HCT116 (cell line): ENCODE measurements at regions not wholly inside any gene's neighbourhood (a gene's known extent, or its start where the extent isn't known, plus 50 kb on each side); places are given as distances from the start of the nearest gene placed in this dataset.

ENCODE experiments used
- ATAC-seq: fragments of 200-7000 bp; cut with Tn5 transposase; 2 replicates; pipeline ENCODE4 v1.9.1; 2020; ENCODE audit warnings: mild to moderate bottlenecking, moderate library complexity
- BruUV-seq: library from RNA; stranded (reverse); fragments of 400-500 nt; replicated peaks from 2 replicates; lab custom pipeline; 2021; lab: Mats Ljungman, UMichigan
- CTCF ChIA-PET: fragments of 300-600 bp; sonication (Branson Sonifier 250); formaldehyde crosslinking; loops from one replicate; lab custom pipeline; 2021; ENCODE audit warnings: antibody characterized with exemption; lab: Charles Lee
- POLR2A ChIA-PET: fragments of 300-600, 350-600 bp; sonication (Branson Sonifier 250); formaldehyde crosslinking; loops from one replicate; lab custom pipeline; 2021; ENCODE audit warnings: antibody characterized with exemption; lab: Charles Lee
- RAD21 ChIA-PET, 2 experiments: fragments of 300-600 bp; sonication (Branson Sonifier 250); formaldehyde crosslinking; loops; one replicate each; lab custom pipeline; 2023; ENCODE audit warnings: low total read pairs in 2 of 2; ENCODE audit not compliant: uncharacterized antibody in 2 of 2, unreplicated experiment in 2 of 2, low non-redundant PET in 1 of 2; lab: Charles Lee
- DNase-seq: peaks from one replicate; pipeline ENCODE4 v3.0.0-alpha.2; 2010; ENCODE audit warnings: low read depth, low spot score
- H2AFZ ChIP-seq: fragments of 200-600 bp; shearing (Covaris generic), sonication (generic); 2 replicates; pipeline ENCODE4 v1.6.1; 2017; ENCODE audit warnings: low read depth, mixed run types, mixed read lengths, antibody characterized with exemption, low read length; ENCODE audit not compliant: poor library complexity, severe bottlenecking
- H3K27ac ChIP-seq: 2 replicates; pipeline ENCODE4 v1.5.1; 2012; ENCODE audit warnings: low read depth, low read length
- H3K27me3 ChIP-seq: fragments of 200-600 bp; sonication (generic); 2 replicates; pipeline ENCODE4 v1.6.1; 2016; ENCODE audit warnings: mixed run types, low read length, mixed read lengths; ENCODE audit not compliant: insufficient read depth
- H3K36me3 ChIP-seq, 2 experiments: fragments of 200-500 bp in 1 of 2; fragments of 200-600 bp in 1 of 2; sonication (Bioruptor generic) in 1 of 2; sonication (generic) in 1 of 2; 2 replicates each; pipeline versions ENCODE4 v1.5.1 to v1.6.1; 2014 to 2016; ENCODE audit warnings: low read length in 2 of 2, inconsistent platforms in 1 of 2, mixed read lengths in 1 of 2, mixed run types in 1 of 2; ENCODE audit not compliant: insufficient read depth in 2 of 2, control insufficient read depth in 1 of 2
- H3K4me1 ChIP-seq, 2 experiments: fragments of 200-600 bp in 1 of 2; sonication (generic) in 1 of 2; 2 replicates each; pipeline versions ENCODE4 v1.5.1 to v1.6.1; 2012 to 2017; ENCODE audit warnings: low read length in 2 of 2, inconsistent platforms in 1 of 2, mild to moderate bottlenecking in 1 of 2, mixed read lengths in 1 of 2, mixed run types in 1 of 2, moderate library complexity in 1 of 2; ENCODE audit not compliant: insufficient read depth in 2 of 2, control insufficient read depth in 1 of 2
- H3K4me2 ChIP-seq: fragments of 200-600 bp; sonication (generic); 2 replicates; pipeline ENCODE4 v1.6.1; 2017; ENCODE audit warnings: mixed run types, low read length, mixed read lengths
- H3K4me3 ChIP-seq, 2 experiments: fragments of 200-600 bp in 1 of 2; sonication (generic) in 1 of 2; replicated peaks in 1 of 2; 2 replicates each; pipeline ENCODE4 v1.5.1; 2011 to 2016; ENCODE audit warnings: low read length in 2 of 2, control low read depth in 1 of 2, low read depth in 1 of 2, mild to moderate bottlenecking in 1 of 2, mixed read lengths in 1 of 2, mixed run types in 1 of 2
- H3K79me2 ChIP-seq: fragments of 200-600 bp; sonication (generic); 2 replicates; pipeline ENCODE4 v1.6.1; 2017; ENCODE audit warnings: mild to moderate bottlenecking, mixed run types, low read length, moderate library complexity, mixed read lengths; ENCODE audit not compliant: insufficient read depth
- H3K9ac ChIP-seq: fragments of 200-600 bp; sonication (generic); 2 replicates; pipeline ENCODE4 v1.6.1; 2016; ENCODE audit warnings: low read length, mixed read lengths
- H3K9me2 ChIP-seq: fragments of 200-600 bp; sonication (generic), shearing (Covaris generic); 2 replicates; pipeline ENCODE4 v1.6.1; 2017; ENCODE audit warnings: mixed run types, mild to moderate bottlenecking, moderate library complexity; ENCODE audit not compliant: insufficient read depth
- H3K9me3 ChIP-seq, 2 experiments: fragments of 200-500 bp in 1 of 2; fragments of 200-600 bp in 1 of 2; sonication (Bioruptor generic) in 1 of 2; sonication (generic) in 1 of 2; 2 replicates each; pipeline ENCODE4 v1.6.1; 2014 to 2017; ENCODE audit warnings: low read length in 2 of 2, mixed read lengths in 2 of 2, inconsistent platforms in 1 of 2, low read depth in 1 of 2, mild to moderate bottlenecking in 1 of 2, mixed run types in 1 of 2, moderate library complexity in 1 of 2; ENCODE audit not compliant: control insufficient read depth in 1 of 2, insufficient read depth in 1 of 2
- H4K20me1 ChIP-seq: fragments of 200-600 bp; sonication (generic), shearing (Covaris generic); 2 replicates; pipeline ENCODE4 v1.6.1; 2017; ENCODE audit warnings: mixed run types, mild to moderate bottlenecking, moderate library complexity; ENCODE audit not compliant: insufficient read depth
- CBX3 ChIP-seq: IDR thresholded peaks from 2 replicates; pipeline ENCODE4 v1.6.1; 2012; ENCODE audit warnings: low read depth
- CEBPB ChIP-seq: IDR thresholded peaks from 2 replicates; pipeline ENCODE4 v1.6.1; 2012; ENCODE audit warnings: low read depth
- CTCF ChIP-seq, 3 experiments: fragments of 200-600 bp in 1 of 3; sonication (generic) in 1 of 3; IDR thresholded peaks in 2 of 3; conservative IDR thresholded peaks in 1 of 3; 2 replicates each; pipeline ENCODE4 v1.5.1; 2012 to 2017; ENCODE audit warnings: low read depth in 2 of 3, low read length in 2 of 3, antibody characterized with exemption in 1 of 3, borderline replicate concordance in 1 of 3, control low read depth in 1 of 3, mild to moderate bottlenecking in 1 of 3, mixed read lengths in 1 of 3, mixed run types in 1 of 3, moderate library complexity in 1 of 3; ENCODE audit not compliant: insufficient read depth in 1 of 3
- ELF1 ChIP-seq: IDR thresholded peaks from 2 replicates; pipeline ENCODE4 v1.6.1; 2012; ENCODE audit warnings: low read depth, borderline replicate concordance
- EZH2 ChIP-seq: fragments of 200-600 bp; sonication (generic); IDR thresholded peaks from 2 replicates; pipeline ENCODE4 v1.6.1; 2017; ENCODE audit warnings: antibody characterized with exemption, mixed run types
- EZH2phosphoT487 ChIP-seq: fragments of 200-600 bp; IDR thresholded peaks from 2 replicates; pipeline ENCODE4 v1.6.1; 2018; ENCODE audit warnings: antibody characterized with exemption, borderline replicate concordance
- FOSL1 ChIP-seq: IDR thresholded peaks from 2 replicates; pipeline ENCODE4 v1.6.1; 2012; ENCODE audit warnings: low read depth
- JUND ChIP-seq: IDR thresholded peaks from 2 replicates; pipeline ENCODE4 v1.6.1; 2012
- MAX ChIP-seq: IDR thresholded peaks from 2 replicates; pipeline ENCODE4 v1.6.1; 2012
- POLR2AphosphoS5 ChIP-seq: IDR thresholded peaks from 2 replicates; pipeline ENCODE4 v1.6.1; 2011; ENCODE audit warnings: mild to moderate bottlenecking, low read depth, low read length, moderate library complexity
- SIN3A ChIP-seq: IDR thresholded peaks from 2 replicates; pipeline ENCODE4 v1.6.1; 2012; ENCODE audit warnings: low read depth
- SRF ChIP-seq: IDR thresholded peaks from 2 replicates; pipeline ENCODE4 v1.6.1; 2012; ENCODE audit warnings: low read depth
- YY1 ChIP-seq: IDR thresholded peaks from 2 replicates; pipeline ENCODE4 v1.6.1; 2011; ENCODE audit warnings: low read length, low read depth, moderate library complexity, mild to moderate bottlenecking; ENCODE audit not compliant: insufficient replicate concordance; ENCODE audit errors: extremely low read depth
- ZNF274 ChIP-seq: fragments of 200-500 bp; sonication (Bioruptor generic); IDR thresholded peaks from 2 replicates; pipeline ENCODE4 v1.6.1; 2014; ENCODE audit warnings: mild to moderate bottlenecking, low read depth, low read length, inconsistent platforms
- intact Hi-C: fragments of 100-400 bp; cut with micrococcal nuclease; formaldehyde crosslinking; loops from 2 replicates; pipeline ENCODE4 v1.10.0; 2022

GRCh38 chr10:84695902-84696301 lies 367.5 kb downstream of the CCSER2 start:
- DNase-seq (no peak), ATAC-seq (no peak)
- ChIA-PET CTCF (no interaction called here), RAD21 (no interaction called here), POLR2A (interaction anchor here (0.6 kb wide), 1 partner anchor 128 kb away, joined by 3 read pairs; no protein-coding TSS in a partner anchor)
- Histone ChIP-seq H3K27me3 (peaks cover 57% of the 10 kb centered on the region), H3K36me3 (no peaks in the 10 kb centered on the region), H4K20me1 (no peaks in the 10 kb centered on the region), H3K4me2 (no peak overlapping the region), H3K9ac (no peak overlapping the region), H3K27ac (no peak overlapping the region), H2AFZ (no peak overlapping the region), H3K9me3 (no peaks in the 10 kb centered on the region), H3K79me2 (no peaks in the 10 kb centered on the region), H3K4me1 (no peaks in the 10 kb centered on the region), H3K4me3 (no peak overlapping the region), H3K9me2 (no peaks in the 10 kb centered on the region)
- TF ChIP-seq CTCF (IDR thresholded peaks at IDR 0.05 in 2 of 3, conservative IDR thresholded peaks at IDR 0.05 in 1 of 3; ENCODE audit: borderline replicate concordance in 1 of 3, insufficient read depth in 1 of 3, low read depth in 2 of 3, low read length in 2 of 3) (no peak), JUND (no peak), CBX3 (no peak), EZH2 (no peak)
- intact Hi-C loops = no loop called here
- BruUV-seq = no TSS peak

GRCh38 chr10:84696610-84697009 lies 368.2 kb downstream of the CCSER2 start:
- Histone ChIP-seq H3K4me3 (no peak overlapping the region), H2AFZ (no peak overlapping the region), H3K27me3 (peaks cover 55% of the 10 kb centered on the region), H3K27ac (no peak overlapping the region), H3K9me3 (no peaks in the 10 kb centered on the region), H3K79me2 (no peaks in the 10 kb centered on the region), H4K20me1 (no peaks in the 10 kb centered on the region), H3K36me3 (no peaks in the 10 kb centered on the region), H3K4me1 (no peaks in the 10 kb centered on the region), H3K4me2 (no peak overlapping the region), H3K9ac (no peak overlapping the region), H3K9me2 (no peaks in the 10 kb centered on the region)
- CTCF ChIA-PET = no interaction called here
- RAD21 ChIA-PET = no interaction called here
- POLR2A ChIA-PET = no interaction called here
- TF ChIP-seq MAX = no peak
- no peak for TF ChIP-seq SIN3A
- no peak for TF ChIP-seq FOSL1
- no peak for TF ChIP-seq SRF
- TF ChIP-seq ZNF274 = no peak
- TF ChIP-seq CEBPB = no peak
- TF ChIP-seq POLR2AphosphoS5 = no peak
- TF ChIP-seq CTCF (IDR thresholded peaks at IDR 0.05 in 2 of 3, conservative IDR thresholded peaks at IDR 0.05 in 1 of 3; ENCODE audit: borderline replicate concordance in 1 of 3, insufficient read depth in 1 of 3, low read depth in 2 of 3, low read length in 2 of 3) = no peak
- TF ChIP-seq EZH2 = no peak
- TF ChIP-seq ELF1 = no peak
- no peak for TF ChIP-seq YY1
- no peak for TF ChIP-seq CBX3
- TF ChIP-seq JUND = no peak
- no peak for TF ChIP-seq EZH2phosphoT487
- ATAC-seq = no peak
- BruUV-seq = no TSS peak
- intact Hi-C loops = no loop called here
- DNase-seq = no peak
